ENCODE measurements at regions not wholly inside any gene's neighbourhood (a gene's known extent, or its start where the extent isn't known, plus 50 kb on each side); places are given as distances from the start of the nearest gene placed in this dataset.

DNA sequence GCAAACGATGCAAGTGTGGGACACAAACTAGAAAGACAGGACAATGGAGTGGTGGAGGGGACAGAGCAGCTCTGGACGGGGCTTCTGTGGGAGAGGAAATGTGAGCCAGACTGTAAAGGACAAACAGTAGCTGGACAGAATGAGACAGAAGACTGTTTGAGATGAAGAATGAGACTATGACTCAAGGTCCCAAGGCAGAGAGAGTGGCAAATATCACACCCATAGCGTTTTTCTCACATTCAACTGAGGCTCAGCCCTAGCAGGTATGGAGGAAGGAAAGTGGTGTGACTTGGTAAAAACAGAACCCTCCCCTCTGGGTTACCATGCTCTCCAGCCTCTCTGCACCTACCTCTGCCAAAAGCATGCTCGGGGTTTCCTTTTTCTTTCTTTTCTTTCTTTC lies 96.5 kb downstream of the RPL27A start:
- no peak overlapping the region for H3K27ac ChIP-seq
- TF ChIP-seq ZFX (IDR thresholded peaks at IDR 0.05; ENCODE audit: borderline replicate concordance), result no peak
- TF ChIP-seq, protein P1, sequence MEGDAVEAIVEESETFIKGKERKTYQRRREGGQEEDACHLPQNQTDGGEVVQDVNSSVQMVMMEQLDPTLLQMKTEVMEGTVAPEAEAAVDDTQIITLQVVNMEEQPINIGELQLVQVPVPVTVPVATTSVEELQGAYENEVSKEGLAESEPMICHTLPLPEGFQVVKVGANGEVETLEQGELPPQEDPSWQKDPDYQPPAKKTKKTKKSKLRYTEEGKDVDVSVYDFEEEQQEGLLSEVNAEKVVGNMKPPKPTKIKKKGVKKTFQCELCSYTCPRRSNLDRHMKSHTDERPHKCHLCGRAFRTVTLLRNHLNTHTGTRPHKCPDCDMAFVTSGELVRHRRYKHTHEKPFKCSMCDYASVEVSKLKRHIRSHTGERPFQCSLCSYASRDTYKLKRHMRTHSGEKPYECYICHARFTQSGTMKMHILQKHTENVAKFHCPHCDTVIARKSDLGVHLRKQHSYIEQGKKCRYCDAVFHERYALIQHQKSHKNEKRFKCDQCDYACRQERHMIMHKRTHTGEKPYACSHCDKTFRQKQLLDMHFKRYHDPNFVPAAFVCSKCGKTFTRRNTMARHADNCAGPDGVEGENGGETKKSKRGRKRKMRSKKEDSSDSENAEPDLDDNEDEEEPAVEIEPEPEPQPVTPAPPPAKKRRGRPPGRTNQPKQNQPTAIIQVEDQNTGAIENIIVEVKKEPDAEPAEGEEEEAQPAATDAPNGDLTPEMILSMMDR (IDR thresholded peaks at IDR 0.05), result no peak

DNA sequence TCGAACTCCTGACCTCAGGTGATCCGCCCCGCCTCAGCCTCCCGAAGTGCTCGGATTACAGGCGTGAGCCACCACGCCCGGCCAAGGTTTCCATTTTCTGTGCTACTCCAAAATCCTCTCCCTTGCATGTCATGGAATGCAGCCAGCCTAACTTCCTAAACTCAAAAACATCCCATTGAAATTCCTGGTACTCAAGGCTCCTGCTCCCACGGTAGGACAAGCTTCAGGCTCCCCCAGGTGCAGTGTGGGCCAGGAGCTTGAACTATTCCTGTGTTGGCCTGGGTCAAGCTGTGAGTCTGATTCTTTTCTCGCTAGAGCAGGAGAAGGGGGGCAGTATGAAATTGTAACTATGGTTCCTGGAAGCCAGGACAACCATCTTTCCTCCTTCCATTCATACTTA lies 97.1 kb downstream of the RPL27A start:
- TF ChIP-seq, protein P1 (IDR thresholded peaks at IDR 0.05), result no peak
- TF ChIP-seq ZFX (IDR thresholded peaks at IDR 0.05; ENCODE audit: borderline replicate concordance), result no peak
- H3K27ac ChIP-seq, result no peak overlapping the region

DNA sequence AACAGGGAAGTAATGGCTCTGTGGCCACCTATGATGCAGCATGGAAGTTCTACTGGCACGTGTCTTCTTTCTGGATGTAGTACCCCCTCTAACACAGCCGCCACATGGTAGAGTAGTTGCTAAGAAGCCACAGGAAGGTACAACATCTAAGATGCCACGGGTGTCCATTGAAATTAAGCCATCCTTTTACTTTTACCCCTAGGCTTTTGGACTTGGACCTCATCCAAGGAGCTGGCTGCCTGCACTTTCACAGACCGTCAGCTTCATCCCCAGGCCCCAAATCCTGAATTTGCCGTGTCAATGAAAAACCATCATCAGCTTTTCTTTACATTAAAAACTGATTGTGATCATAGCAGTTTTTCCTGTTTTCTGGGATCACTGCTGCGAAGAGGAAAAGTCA lies 102.4 kb downstream of the RPL27A start:
- no peak overlapping the region for H3K27ac ChIP-seq
- no peak for TF ChIP-seq ZFX (IDR thresholded peaks at IDR 0.05; ENCODE audit: borderline replicate concordance)

DNA sequence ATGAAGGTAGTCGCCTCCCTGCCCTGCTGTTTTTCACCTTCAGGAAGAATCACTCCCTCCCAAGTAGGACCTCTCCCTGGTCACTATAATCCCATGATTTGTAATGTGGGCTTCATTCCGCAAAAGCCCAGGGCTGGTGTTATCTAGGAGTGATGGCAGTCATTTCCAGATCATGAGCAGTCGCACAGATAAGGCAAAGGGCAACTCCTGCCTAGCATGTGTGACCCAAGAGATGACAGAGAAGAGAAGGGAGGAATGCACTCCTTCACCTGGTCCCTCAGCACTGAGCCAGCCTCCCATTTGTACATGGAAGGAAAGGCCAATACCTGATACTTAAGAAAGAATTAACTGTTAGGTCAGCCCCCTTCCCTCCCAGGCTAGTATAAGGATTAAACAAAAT lies 102.9 kb downstream of the RPL27A start:
- TF ChIP-seq, protein P1 (IDR thresholded peaks at IDR 0.05), result no peak
- TF ChIP-seq ZFX (IDR thresholded peaks at IDR 0.05; ENCODE audit: borderline replicate concordance), result no peak
- no peak overlapping the region for H3K27ac ChIP-seq

DNA sequence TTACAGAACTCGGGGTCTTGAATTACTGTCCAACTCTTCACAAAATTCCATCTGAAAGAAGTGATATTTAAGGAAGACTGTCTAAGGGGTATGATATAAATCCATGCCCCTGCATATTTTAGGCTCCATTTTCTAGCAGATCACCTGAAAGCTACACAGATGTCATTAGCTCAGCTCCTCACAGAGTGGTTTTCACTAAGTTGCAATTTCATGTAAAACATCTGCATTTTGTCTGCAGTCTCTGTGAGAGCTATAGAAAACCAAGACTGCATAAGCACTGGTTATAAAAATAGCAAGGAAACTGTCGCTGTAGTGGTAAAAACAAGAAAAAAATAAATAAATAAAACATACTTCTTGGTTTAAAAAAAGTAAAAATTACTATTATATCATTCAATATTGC lies 103.4 kb downstream of the RPL27A start:
- no peak for TF ChIP-seq ZFX (IDR thresholded peaks at IDR 0.05; ENCODE audit: borderline replicate concordance)
- TF ChIP-seq, protein P1 (IDR thresholded peaks at IDR 0.05), result no peak

DNA sequence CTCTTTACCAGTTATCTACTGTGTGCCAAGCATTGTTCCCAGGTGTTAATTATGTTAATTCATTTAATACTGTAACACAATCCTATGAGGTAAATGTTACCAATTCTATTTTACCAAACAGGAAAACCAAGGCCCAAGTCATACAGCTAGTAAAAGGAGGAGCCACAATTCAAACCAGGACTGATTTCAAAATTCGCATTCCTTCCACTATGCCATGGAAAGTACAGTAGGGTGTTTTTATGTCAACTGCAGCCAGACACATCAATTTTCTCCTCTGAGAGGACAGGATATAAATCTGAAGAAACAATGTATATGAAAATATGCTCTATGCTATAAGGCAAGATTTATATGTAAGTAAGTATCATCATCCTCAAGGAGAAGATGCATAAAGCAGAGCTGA lies 104.3 kb downstream of the RPL27A start:
- TF ChIP-seq, protein P1 (IDR thresholded peaks at IDR 0.05), result no peak
- TF ChIP-seq ZFX (IDR thresholded peaks at IDR 0.05; ENCODE audit: borderline replicate concordance), result no peak
- H3K27ac ChIP-seq, result no peak overlapping the region

More for the DNA sequence above, 103.4 kb downstream of the RPL27A start:
- H3K27ac ChIP-seq, result no peak overlapping the region

DNA sequence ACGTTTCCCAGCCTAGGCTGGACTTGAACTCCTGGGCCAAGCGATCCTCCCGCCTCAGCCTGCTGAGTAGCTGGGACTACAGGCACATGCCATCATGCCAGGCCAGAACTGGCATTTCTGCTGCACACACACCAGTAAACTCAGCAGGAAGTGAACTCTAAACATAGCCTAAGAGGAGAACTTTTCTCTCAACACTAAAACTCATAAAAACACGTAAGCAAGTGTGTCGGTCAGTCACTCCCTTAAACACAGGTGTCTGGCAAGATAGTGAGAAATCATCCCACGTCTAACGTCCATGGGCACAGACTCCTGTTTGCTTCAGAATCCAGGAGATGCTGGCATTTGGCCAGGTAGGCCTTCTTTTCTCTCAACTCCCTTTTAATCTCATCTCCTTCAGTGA lies 104.8 kb downstream of the RPL27A start:
- TF ChIP-seq, protein P1 (IDR thresholded peaks at IDR 0.05), result no peak
- H3K27ac ChIP-seq, result no peak overlapping the region

DNA sequence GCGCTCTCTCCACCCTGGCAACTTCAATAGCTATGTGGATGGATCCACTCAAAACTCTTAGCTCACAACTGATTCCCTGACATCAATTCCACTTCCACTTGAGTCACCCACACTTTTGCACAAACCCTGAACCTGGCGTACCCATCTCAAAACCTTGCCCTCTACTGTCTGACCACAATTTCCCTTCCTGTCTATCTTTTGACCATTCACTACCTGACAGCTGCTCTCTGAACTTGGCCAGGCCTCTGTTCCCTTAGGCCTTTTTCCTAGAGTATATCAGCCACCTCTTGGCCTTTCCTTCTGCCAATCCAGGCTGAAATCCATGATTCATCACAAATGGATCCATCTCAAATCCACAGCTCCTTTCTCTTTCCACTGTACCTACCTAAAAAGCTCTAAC lies 106.0 kb downstream of the RPL27A start:
- TF ChIP-seq, protein P1 (IDR thresholded peaks at IDR 0.05), result no peak
- TF ChIP-seq ZFX (IDR thresholded peaks at IDR 0.05; ENCODE audit: borderline replicate concordance), result no peak
- no peak overlapping the region for H3K27ac ChIP-seq

Measured in 22Rv1 (cell line).